GM04503 (cell line): ENCODE measurements at regions not wholly inside any gene's neighbourhood (a gene's known extent, or its start where the extent isn't known, plus 50 kb on each side); places are given as distances from the start of the nearest gene placed in this dataset.

Experiments
- DNase-seq: peaks from one replicate; pipeline ENCODE4 v3.0.0-alpha.2; 2012; ENCODE audit warnings: low read depth

GRCh38 chr5:110115503-110115902 lies 425.8 kb downstream of the MAN2A1 start:
- no peak for DNase-seq

GRCh38 chr5:110116539-110116938 lies 426.8 kb downstream of the MAN2A1 start:
- no peak for DNase-seq

GRCh38 chr5:110134963-110135935 lies 445.5 kb downstream of the MAN2A1 start:
- no peak for DNase-seq

- DNase-seq = no peak
These were observed 460.5 kb downstream of the MAN2A1 start for GRCh38 chr5:110150199-110150598.

GRCh38 chr5:110159202-110159601 lies 469.5 kb downstream of the MAN2A1 start:
- peak; percentile 11 for DNase-seq

GRCh38 chr5:110161162-110161561 lies 471.4 kb downstream of the MAN2A1 start:
- no peak for DNase-seq

- no peak for DNase-seq
These were observed 475.6 kb downstream of the MAN2A1 start for GRCh38 chr5:110165366-110165765.

GRCh38 chr5:110167384-110167783 lies 477.7 kb downstream of the MAN2A1 start:
- DNase-seq = no peak

GRCh38 chr5:110169461-110169860 lies 479.7 kb downstream of the MAN2A1 start:
- no peak for DNase-seq

GRCh38 chr5:110177729-110178128 lies 488.0 kb downstream of the MAN2A1 start:
- no peak for DNase-seq

- DNase-seq = no peak
These were observed 489.6 kb downstream of the MAN2A1 start for GRCh38 chr5:110179321-110179720.

- no peak for DNase-seq
These were observed 504.5 kb downstream of the MAN2A1 start for GRCh38 chr5:110194191-110194590.

GRCh38 chr5:110195288-110195687 lies 505.6 kb downstream of the MAN2A1 start:
- no peak for DNase-seq

GRCh38 chr5:110201791-110202190 lies 512.1 kb downstream of the MAN2A1 start:
- no peak for DNase-seq

GRCh38 chr5:110203661-110204060 lies 513.9 kb downstream of the MAN2A1 start:
- DNase-seq = no peak

GRCh38 chr5:110209401-110209800 lies 517.1 kb downstream of the TMEM232 start:
- DNase-seq = no peak

- DNase-seq = no peak
These were observed 507.5 kb downstream of the TMEM232 start for GRCh38 chr5:110218981-110219380.

- DNase-seq = no peak
These were observed 506.7 kb downstream of the TMEM232 start for GRCh38 chr5:110219769-110220168.

- DNase-seq = no peak
These were observed 505.4 kb downstream of the TMEM232 start for GRCh38 chr5:110221036-110221435.

- DNase-seq = no peak
These were observed 502.4 kb downstream of the TMEM232 start for GRCh38 chr5:110224050-110224449.

- DNase-seq = no peak
These were observed 500.5 kb downstream of the TMEM232 start for GRCh38 chr5:110225949-110226348.

- DNase-seq = no peak
These were observed 486.7 kb downstream of the TMEM232 start for GRCh38 chr5:110239786-110240185.

- no peak for DNase-seq
These were observed 483.5 kb downstream of the TMEM232 start for GRCh38 chr5:110242950-110243349.

- DNase-seq = no peak
These were observed 477.6 kb downstream of the TMEM232 start for GRCh38 chr5:110248921-110249320.
